HepG2 (cell line): ENCODE measurements at regions not wholly inside any gene's neighbourhood (a gene's known extent, or its start where the extent isn't known, plus 50 kb on each side); places are given as distances from the start of the nearest gene placed in this dataset.

ENCODE experiments used
- ATAC-seq: fragments of 200-7000 bp; cut with Tn5 transposase; 3 replicates; pipeline ENCODE4 v1.9.1; 2020; ENCODE audit warnings: mild to moderate bottlenecking, moderate library complexity
- BruUV-seq: library from RNA; stranded (reverse); fragments of 400-500 nt; replicated peaks from 2 replicates; lab custom pipeline; 2021; lab: Mats Ljungman, UMichigan
- CTCF ChIA-PET: fragments of 300-600 bp; formaldehyde crosslinking; extraction: SDS; loops from one replicate; lab custom pipeline; 2021; ENCODE audit warnings: low total read pairs, inconsistent platforms, low intra/inter-chr PET ratio; lab: Yijun Ruan, JAX
- POLR2A ChIA-PET: fragments of 350-600 bp; sonication (Branson Sonifier 250); formaldehyde crosslinking; loops from one replicate; lab custom pipeline; 2020; ENCODE audit warnings: antibody characterized with exemption, inconsistent platforms; lab: Yijun Ruan, JAX
- DNase-seq: peaks from one replicate; pipeline ENCODE4 v3.0.0-alpha.2; 2015; ENCODE audit warnings: low spot score
- FAIRE-seq: peaks from 3 replicates; lab custom pipeline; 2011; peaks lifted over from hg19 to GRCh38; lab: Jason Lieb, UNC
- H2AFZ ChIP-seq: one replicate; pipeline ENCODE4 v1.6.1; 2011; ENCODE audit warnings: low read length, inconsistent platforms
- H3K27ac ChIP-seq: fragments of 300-600 bp; 3 replicates; pipeline ENCODE4 v1.8.0; 2011; ENCODE audit warnings: mixed run types, mild to moderate bottlenecking, mixed read lengths, low read length, inconsistent platforms; ENCODE audit not compliant: insufficient read depth; ENCODE audit errors: extremely low read length
- H3K27me3 ChIP-seq, 2 experiments: fragments of 200-600 bp in 1 of 2; 2 replicates in 1 of 2; 3 replicates in 1 of 2; pipeline versions ENCODE4 v1.6.0 to v1.8.0; 2011; ENCODE audit warnings: low read length in 2 of 2, mild to moderate bottlenecking in 2 of 2, moderate library complexity in 2 of 2, inconsistent platforms in 1 of 2; ENCODE audit not compliant: insufficient read depth in 2 of 2, control insufficient read depth in 1 of 2
- H3K36me3 ChIP-seq, 2 experiments: fragments of 200-600 bp in 1 of 2; replicated peaks in 1 of 2; 2 replicates in 1 of 2; 3 replicates in 1 of 2; pipeline versions ENCODE4 v1.5.1 to v1.8.0; 2011; ENCODE audit warnings: low read length in 2 of 2, inconsistent platforms in 1 of 2; ENCODE audit not compliant: insufficient read depth in 2 of 2, control insufficient read depth in 1 of 2
- H3K4me1 ChIP-seq: 2 replicates; pipeline ENCODE4 v1.5.1; 2012; ENCODE audit warnings: low read length, inconsistent platforms; ENCODE audit not compliant: insufficient read depth
- H3K4me2 ChIP-seq: 2 replicates; pipeline ENCODE4 v1.6.0; 2011; ENCODE audit warnings: low read depth, low read length, inconsistent platforms
- H3K4me3 ChIP-seq, 3 experiments: fragments of 200-600 bp in 1 of 3; sonication (generic), shearing (Covaris generic) in 1 of 3; replicated peaks in 1 of 3; 2 replicates each; pipeline ENCODE4 v1.5.1; 2011 to 2016; ENCODE audit warnings: low read length in 3 of 3, inconsistent platforms in 2 of 3, low read depth in 2 of 3, mild to moderate bottlenecking in 2 of 3, control low read depth in 1 of 3, mixed read lengths in 1 of 3; ENCODE audit not compliant: insufficient read depth in 1 of 3
- H3K79me2 ChIP-seq: one replicate; pipeline ENCODE4 v1.6.1; 2011; ENCODE audit warnings: low read length, inconsistent platforms; ENCODE audit not compliant: insufficient read depth
- H3K9ac ChIP-seq: 2 replicates; pipeline ENCODE4 v1.6.0; 2011; ENCODE audit warnings: mild to moderate bottlenecking, low read depth, low read length, inconsistent platforms; ENCODE audit not compliant: insufficient read depth
- H3K9me3 ChIP-seq: 2 replicates; pipeline ENCODE4 v1.5.1; 2012; ENCODE audit warnings: mild to moderate bottlenecking, low read length
- H4K20me1 ChIP-seq: 2 replicates; pipeline ENCODE4 v1.6.0; 2011; ENCODE audit warnings: inconsistent platforms, mild to moderate bottlenecking, low read length, moderate library complexity; ENCODE audit not compliant: insufficient read depth
- ATF4 ChIP-seq, 2 experiments: fragments of 450-650 bp in 1 of 2; sonication (generic) in 1 of 2; formaldehyde crosslinking; IDR thresholded peaks; 2 replicates each; pipeline versions ENCODE4 v1.5.0 to v1.8.0; 2020 to 2022; ENCODE audit warnings: mild to moderate bottlenecking in 1 of 2, missing genetic modification reagents in 1 of 2
- GZF1 ChIP-seq: sonication (generic); formaldehyde crosslinking; IDR thresholded peaks from 2 replicates; pipeline ENCODE4 v1.5.1; 2020; ENCODE audit warnings: mild to moderate bottlenecking, missing genetic modification reagents
- KDM5B ChIP-seq: sonication (generic); formaldehyde crosslinking; IDR thresholded peaks from 2 replicates; pipeline ENCODE4 v1.4.0; 2020; ENCODE audit warnings: missing genetic modification reagents, mild to moderate bottlenecking, borderline replicate concordance
- MAF1 ChIP-seq: sonication (generic); formaldehyde crosslinking; IDR thresholded peaks from 2 replicates; pipeline ENCODE4 v1.5.0; 2020; ENCODE audit warnings: missing genetic modification reagents, borderline replicate concordance
- NFIB ChIP-seq: sonication (generic); formaldehyde crosslinking; IDR thresholded peaks from 2 replicates; pipeline ENCODE4 v1.9.0; 2021; ENCODE audit warnings: missing genetic modification reagents, mild to moderate bottlenecking, borderline replicate concordance
- ONECUT2 ChIP-seq: sonication (generic); formaldehyde crosslinking; IDR thresholded peaks from 2 replicates; pipeline ENCODE4 v1.4.0; 2020; ENCODE audit warnings: missing genetic modification reagents
- TFDP1 ChIP-seq: IDR thresholded peaks from 2 replicates; pipeline ENCODE4 v1.6.1; 2016; ENCODE audit warnings: missing compliant biosample characterization, missing genetic modification reagents, borderline replicate concordance
- ZBTB25 ChIP-seq: IDR thresholded peaks from 2 replicates; pipeline ENCODE4 v1.6.1; 2018; ENCODE audit warnings: missing genetic modification reagents
- ZFAT ChIP-seq: sonication (generic); formaldehyde crosslinking; conservative IDR thresholded peaks from 2 replicates; pipeline ENCODE4 v1.8.1; 2023; ENCODE audit warnings: missing genetic modification reagents, inconsistent platforms
- ZNF235 ChIP-seq: sonication (generic); formaldehyde crosslinking; IDR thresholded peaks from 2 replicates; pipeline ENCODE4 v1.8.1; 2023; ENCODE audit warnings: mild to moderate bottlenecking, missing genetic modification reagents, borderline replicate concordance
- ZNF253 ChIP-seq: sonication (generic); formaldehyde crosslinking; IDR thresholded peaks from 2 replicates; pipeline ENCODE4 v1.8.0; 2022; ENCODE audit warnings: mild to moderate bottlenecking, missing genetic modification reagents, borderline replicate concordance
- ZNF280D ChIP-seq: sonication (generic); formaldehyde crosslinking; IDR thresholded peaks from 2 replicates; pipeline ENCODE4 v1.5.1; 2020; ENCODE audit warnings: mild to moderate bottlenecking, missing genetic modification reagents
- ZNF687 ChIP-seq: sonication (generic); formaldehyde crosslinking; IDR thresholded peaks from 2 replicates; pipeline ENCODE4 v1.5.1; 2020; ENCODE audit warnings: mild to moderate bottlenecking, missing genetic modification reagents, moderate library complexity
- ZNF891 ChIP-seq: sonication (generic); formaldehyde crosslinking; IDR thresholded peaks from 2 replicates; pipeline ENCODE4 v1.5.0; 2020; ENCODE audit warnings: mild to moderate bottlenecking, missing genetic modification reagents
- WGBS: methylation state at CpG from one replicate; pipeline ENCODE4 v1.1.6; 2017; ENCODE audit warnings: low lambda C conversion rate; 5-methylcytosine and 5-hydroxymethylcytosine counted together
- in situ Hi-C: cut with HindIII; loops from 2 replicates; pipeline ENCODE4 v1.10.0; 2017; ENCODE audit warnings: low pct_unique_long_range_greater_than_20kb; ENCODE audit not compliant: extremely low pct_ligation_motif_present
- intact Hi-C: fragments of 100-400 bp; cut with micrococcal nuclease; formaldehyde crosslinking; loops from one replicate; pipeline ENCODE4 v1.10.0; 2022; ENCODE audit not compliant: unreplicated experiment

GRCh38 chr3:71875461-71875947 is 90.6 kb upstream of the PROK2 start:
- Histone ChIP-seq H3K4me1 (no peaks in the 10 kb centered on the region), H3K9me3 (no peaks in the 10 kb centered on the region), H3K4me2 (no peak overlapping the region), H3K36me3 (no peaks in the 10 kb centered on the region), H3K27me3 (no peaks in the 10 kb centered on the region), H3K27ac (no peak overlapping the region), H3K9ac (no peak overlapping the region), H3K79me2 (no peaks in the 10 kb centered on the region), H3K4me3 (no peak overlapping the region), H4K20me1 (no peaks in the 10 kb centered on the region), H2AFZ (no peak overlapping the region)
- peak; percentile 43 for DNase-seq
- WGBS = 30% methylated on average over 3 of the region's 4 CpGs
- BruUV-seq = no TSS peak
- FAIRE-seq = peak; percentile 79
- in situ Hi-C loops (no loop called here), intact Hi-C loops (loop anchor here (1.0 to 10.0 kb wide), 3 partner anchors 79 to 947 kb away; no protein-coding TSS in a partner anchor)
- ChIA-PET POLR2A (no interaction called here), CTCF (interaction anchor here (1.7 kb wide), 1 partner anchor 947 kb away, joined by 6 read pairs; no protein-coding TSS in a partner anchor)
- peak; percentile 99 for ATAC-seq
- TF ChIP-seq NFIB (CRISPR knock-in tag) (no peak), ZBTB25 (CRISPR knock-in tag) (no peak), ZNF280D (CRISPR knock-in tag) (no peak), ATF4 (CRISPR knock-in tag; IDR thresholded peaks at IDR 0.05) (no peak), KDM5B (CRISPR knock-in tag) (no peak), ZNF687 (CRISPR knock-in tag) (no peak), ZNF891 (CRISPR knock-in tag) (no peak), TFDP1 (no peak), GZF1 (no peak), ZNF253 (CRISPR knock-in tag) (no peak), ZNF235 (CRISPR knock-in tag) (no peak), ZFAT (no peak), ONECUT2 (CRISPR knock-in tag) (no peak), MAF1 (CRISPR knock-in tag) (no peak)
